GM19043 (cell line): ENCODE measurements at regions not wholly inside any gene's neighbourhood (a gene's known extent, or its start where the extent isn't known, plus 50 kb on each side); places are given as distances from the start of the nearest gene placed in this dataset.
"Not testable (repeated sequence)": the region's sequence is repeated elsewhere in the genome, so short reads cannot be mapped to it uniquely, and the experiment has no call there.

Experiments
- ATAC-seq: cut with Tn5 transposase; IDR thresholded peaks from one replicate; pipeline ENCODE4 v1.9.1; 2021; ENCODE audit warnings: low read depth; ENCODE audit not compliant: unreplicated experiment

DNA sequence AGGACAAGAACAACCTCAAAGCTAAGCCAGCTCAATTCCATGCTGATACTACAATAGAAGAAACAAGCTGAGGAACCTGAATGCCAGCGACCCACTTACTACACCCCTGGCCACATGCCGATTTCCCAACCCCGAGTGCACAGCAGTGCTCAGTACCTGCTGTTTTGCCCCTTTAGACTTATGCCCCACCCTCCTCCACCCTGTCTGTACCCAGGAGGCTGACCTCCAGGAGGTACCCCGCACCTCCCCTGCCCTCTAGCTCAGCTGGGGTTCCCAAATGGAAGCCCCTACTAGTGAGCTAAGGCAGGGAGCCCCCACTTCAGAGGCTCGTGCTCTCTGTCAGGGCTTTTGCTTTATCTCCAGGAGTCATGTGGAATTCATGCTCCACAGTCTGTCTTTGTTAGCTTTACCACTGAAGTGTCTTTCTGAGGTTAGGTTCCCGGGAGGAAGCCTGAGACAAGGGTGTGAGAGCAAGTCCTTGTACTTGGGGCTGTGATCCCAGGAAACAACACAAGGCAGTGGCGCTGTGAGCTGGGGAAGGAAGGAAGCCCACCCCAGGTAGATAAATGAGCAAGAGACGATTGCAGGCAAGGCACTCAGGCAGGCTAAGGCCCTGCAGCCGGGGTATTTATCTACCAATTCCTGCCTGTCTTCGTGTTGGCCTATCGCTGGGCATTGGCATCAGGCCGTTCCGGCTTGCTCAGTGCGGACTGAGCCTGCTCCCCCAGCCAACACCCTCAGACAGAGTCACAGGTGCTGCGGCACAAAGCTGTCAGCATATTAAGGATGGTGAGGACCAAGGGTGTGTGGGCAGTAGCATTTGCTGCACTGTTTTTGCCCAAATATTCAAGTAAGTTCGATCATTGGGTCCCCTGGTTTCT lies 220.5 kb downstream of the CYP26B1 start:
- ATAC-seq = no peak

- no peak for ATAC-seq
These were observed 221.6 kb downstream of the CYP26B1 start for GRCh38 chr2:71926089-71926447.

DNA sequence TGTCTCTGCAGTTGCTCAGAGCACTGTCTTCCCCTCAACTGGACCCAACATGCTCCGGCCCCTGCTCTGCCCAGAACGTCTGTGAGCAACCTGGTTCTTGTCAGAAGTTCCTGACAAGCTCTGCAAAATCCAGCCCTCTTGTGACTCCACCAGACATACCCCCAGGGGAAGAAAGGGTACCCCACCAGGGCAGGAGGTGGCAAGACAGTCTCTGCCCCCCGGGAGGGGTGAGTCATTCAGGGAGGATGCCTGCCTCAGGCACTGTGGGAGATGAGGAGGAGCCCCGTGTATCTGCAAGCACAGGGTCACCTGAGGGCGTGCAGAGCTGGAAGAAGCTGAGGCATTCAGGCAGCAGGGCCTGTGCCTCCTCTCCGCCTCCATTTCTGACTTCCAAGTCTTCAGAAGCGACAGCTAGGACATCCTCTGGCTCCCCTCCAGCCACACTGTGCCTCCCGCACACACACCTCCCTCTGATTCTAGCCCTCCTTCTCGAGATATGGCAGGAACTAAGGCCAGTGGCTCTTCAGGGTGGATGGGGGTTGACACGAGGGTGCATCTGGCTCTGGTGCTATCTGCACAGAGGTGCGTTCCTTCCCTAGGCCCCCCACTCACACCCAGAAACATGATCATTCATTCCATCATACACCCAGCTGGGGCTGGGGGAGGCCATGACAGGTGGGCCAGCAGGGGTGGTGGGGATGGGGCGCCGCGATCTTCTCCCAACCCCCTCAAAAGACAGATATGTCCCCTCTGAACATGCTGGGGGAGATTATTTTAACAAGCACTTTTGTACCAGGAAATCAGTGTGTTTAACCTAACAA lies 222.2 kb downstream of the CYP26B1 start:
- no peak for ATAC-seq

GRCh38 chr2:71923887-71924533 lies 223.7 kb downstream of the CYP26B1 start:
- ATAC-seq = peak; percentile 73

DNA sequence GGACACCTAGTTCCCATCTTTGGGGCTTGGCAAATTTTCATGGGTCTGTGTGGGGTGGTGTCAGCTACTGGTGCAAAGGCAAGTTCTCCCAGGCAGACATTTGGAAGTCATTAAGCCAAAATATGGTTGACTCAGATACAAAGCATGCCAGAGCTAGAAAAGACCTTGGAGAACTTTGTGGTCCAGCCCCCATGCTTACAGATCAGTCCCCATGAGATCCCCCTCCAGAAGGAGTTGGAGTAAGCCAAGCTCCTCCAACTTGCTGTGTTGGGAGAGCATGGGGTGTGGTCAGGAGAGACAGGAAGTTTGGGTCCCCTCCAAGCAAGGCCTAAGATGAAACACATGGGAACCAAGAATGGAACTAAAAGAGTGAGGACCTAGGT lies 224.5 kb downstream of the CYP26B1 start:
- ATAC-seq = no peak

- ATAC-seq = no peak
These were observed 225.0 kb downstream of the CYP26B1 start for GRCh38 chr2:71922499-71923142.

GRCh38 chr2:71922091-71922490 lies 225.6 kb downstream of the CYP26B1 start:
- no peak for ATAC-seq

DNA sequence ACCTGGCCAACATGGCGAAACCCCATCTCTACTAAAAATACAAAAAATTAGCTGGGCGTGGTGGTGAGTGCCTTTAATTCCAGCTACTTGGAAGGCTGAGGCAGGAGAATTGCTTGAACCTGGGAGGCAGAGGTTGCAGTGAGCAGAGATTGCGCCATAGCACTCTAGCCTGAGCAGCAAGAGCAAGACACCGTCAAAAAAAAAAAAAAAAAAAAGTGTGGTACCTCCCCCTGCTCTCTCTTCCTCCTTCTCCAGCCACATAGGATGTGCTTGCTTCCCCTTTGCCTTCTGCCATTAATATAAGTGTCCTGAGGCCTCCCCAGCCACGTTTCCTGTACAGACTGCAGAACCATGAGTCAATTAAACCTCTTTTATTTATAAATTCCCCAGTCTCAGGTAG lies 226.8 kb downstream of the CYP26B1 start:
- ATAC-seq = not testable (repeated sequence)

- ATAC-seq = no peak
These were observed 228.0 kb downstream of the CYP26B1 start for GRCh38 chr2:71919708-71920107.

DNA sequence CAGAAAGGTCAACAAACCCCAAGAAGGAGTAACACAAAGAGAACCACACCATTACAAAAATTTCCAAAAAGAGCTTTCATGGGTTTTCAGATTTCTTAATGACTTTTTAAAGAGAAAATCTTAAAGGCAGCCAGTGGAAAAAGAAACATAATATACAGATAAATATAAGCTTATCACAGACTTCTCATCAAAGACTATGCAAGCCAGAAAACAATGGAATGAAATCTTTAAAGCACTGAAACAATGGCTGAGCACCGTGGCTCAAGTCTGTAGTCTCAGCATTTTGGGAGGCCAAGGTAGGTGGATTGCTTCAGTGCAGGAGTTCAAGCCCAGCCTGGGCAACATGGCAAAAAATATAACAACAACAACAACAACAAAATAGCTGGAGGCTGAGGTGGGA lies 237.4 kb downstream of the CYP26B1 start:
- ATAC-seq = no peak

- no peak for ATAC-seq
These were observed 238.9 kb downstream of the CYP26B1 start for GRCh38 chr2:71908798-71909197.

DNA sequence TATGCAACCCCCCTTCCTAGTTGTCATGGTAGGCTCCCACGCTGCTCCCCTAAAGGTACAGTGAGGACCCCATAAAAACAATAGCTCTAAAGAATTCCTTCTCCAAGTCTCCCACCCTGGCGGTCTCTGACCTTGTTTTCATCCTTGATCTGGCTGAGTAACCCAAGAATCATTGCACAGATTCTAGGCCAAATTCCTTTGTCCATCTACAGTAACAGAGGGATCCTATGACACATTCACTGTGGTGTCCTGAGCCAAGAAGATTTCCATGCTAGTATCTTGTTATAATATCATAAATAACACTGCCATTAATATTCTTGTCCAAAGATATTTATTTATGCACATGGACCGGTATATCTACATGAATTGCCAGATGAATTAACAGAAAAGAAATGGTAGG lies 240.2 kb downstream of the CYP26B1 start:
- no peak for ATAC-seq

- ATAC-seq = no peak
These were observed 241.2 kb downstream of the CYP26B1 start for GRCh38 chr2:71906357-71906973.

GRCh38 chr2:71905205-71905604 lies 242.5 kb downstream of the CYP26B1 start:
- no peak for ATAC-seq

DNA sequence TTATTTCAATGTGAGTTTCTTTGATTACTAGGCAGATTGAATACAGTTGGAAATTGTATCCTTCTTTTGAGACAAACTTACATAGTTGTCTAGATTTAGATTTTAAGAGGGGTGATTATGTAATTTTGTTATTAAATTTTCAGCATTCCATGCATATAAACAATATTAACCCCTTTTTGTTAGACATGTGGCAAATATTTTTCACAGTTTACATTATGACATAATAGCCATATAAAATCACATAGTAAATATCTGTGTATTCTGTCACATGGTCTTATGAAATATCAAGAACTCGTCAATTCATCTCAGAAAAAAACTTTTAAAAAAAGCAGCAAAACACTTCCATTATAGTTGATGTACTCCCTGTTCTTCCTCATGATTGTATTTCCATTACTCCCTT lies 243.8 kb downstream of the CYP26B1 start:
- no peak for ATAC-seq

DNA sequence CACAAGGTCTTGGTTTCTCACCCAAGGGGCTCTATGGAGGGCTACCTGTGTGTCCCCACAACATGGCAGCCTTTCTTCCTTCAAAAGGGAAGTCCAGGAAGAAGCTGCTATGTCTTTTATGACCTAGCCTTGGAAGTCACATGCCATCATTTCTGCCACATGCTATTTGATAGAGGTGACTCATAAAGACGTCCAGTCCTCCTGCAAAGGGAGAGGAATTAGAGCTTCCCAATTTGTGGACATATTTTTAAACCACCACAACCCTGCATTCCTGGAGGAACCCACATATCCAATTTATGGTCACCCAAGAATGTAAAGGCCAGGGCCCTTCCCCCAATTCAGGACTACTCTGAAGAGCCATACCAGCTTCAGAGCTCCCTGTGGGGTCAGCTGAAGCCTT lies 246.2 kb downstream of the CYP26B1 start:
- ATAC-seq = no peak

DNA sequence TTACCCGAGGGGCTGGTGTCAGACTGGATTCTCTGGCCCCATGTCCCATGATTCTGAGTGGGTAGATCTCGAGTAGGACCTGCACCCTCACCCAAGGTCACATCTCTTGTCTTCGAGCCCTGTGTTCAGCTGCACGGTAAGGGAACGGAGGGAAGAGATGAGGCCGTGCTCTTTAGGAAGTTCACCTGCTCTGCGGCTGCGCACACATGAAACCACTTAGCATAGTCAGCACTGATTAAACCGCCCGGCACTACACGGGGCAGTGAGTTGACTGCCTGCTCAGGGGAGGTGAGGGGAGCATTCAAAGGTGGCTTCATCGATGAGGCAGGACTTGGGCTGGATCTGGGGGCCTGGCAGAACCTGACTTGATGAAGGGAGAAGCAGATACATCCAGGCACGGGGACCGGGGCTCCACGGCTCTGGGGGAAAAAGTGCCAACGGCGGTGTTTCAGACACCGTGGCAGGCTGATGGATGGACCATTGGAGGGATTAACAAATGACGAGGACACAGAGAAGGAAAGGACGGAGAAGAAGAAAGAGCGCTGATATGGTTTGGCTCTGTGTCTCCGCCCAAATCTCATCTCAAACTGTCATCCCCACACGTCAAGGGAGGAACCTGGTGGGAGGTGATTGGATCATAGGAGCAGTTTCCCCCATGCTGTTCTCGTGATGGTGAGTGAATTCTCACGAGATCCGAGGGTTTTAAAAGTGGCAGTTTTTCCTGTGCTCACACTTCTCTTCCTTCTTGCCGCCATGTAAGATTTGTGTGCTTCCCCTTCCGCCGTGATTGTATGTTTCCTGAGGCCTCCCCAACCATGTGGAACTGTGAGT lies 248.6 kb downstream of the CYP26B1 start:
- ATAC-seq = no peak

GRCh38 chr2:71898375-71898774 lies 249.3 kb downstream of the CYP26B1 start:
- no peak for ATAC-seq

GRCh38 chr2:71897836-71898235 lies 249.8 kb downstream of the CYP26B1 start:
- no peak for ATAC-seq

DNA sequence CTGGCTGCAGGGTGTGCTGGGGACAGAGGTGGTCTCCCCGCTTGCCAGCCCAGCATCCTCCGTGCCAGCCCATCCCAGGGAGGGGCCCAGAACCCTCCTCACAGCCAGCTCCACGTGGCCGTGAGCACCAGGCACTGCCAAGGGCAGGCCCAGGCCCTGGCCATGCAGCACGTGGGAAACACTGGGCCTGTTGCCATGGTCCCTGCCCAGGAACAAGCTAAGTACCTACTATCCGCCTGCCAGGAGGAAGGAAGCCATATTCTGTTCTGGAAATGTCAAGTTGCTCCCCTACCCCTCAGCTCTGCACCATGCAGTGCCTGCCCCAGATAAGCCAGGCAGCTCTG lies 250.6 kb downstream of the CYP26B1 start:
- no peak for ATAC-seq
